ENCODE measurements at regions not wholly inside any gene's neighbourhood (a gene's known extent, or its start where the extent isn't known, plus 50 kb on each side); places are given as distances from the start of the nearest gene placed in this dataset.

GRCh38 chr2:138942466-138942865, 162.3 kb upstream of the NXPH2 start:
- WGBS, 2 donors = 59 to 71% methylated on average over 6 of the region's 6 CpGs
- TF ChIP-seq CTCF (IDR thresholded peaks at IDR 0.05) = no peak
- ATAC-seq (no peak), DNase-seq (no peak)
- Histone ChIP-seq H3K27me3 (no peaks in the 10 kb centered on the region), H3K4me1 (no peaks in the 10 kb centered on the region), H3K27ac (no peak overlapping the region), H3K4me3 (no peak overlapping the region), H3K9me3 (peaks cover 0 to 26% (median 0%) of the 10 kb centered on the region in 11 donors), H3K36me3 (no peaks in the 10 kb centered on the region)
- intact Hi-C loops (cut with DNase I) = no loop called here

GRCh38 chr2:138931284-138932256, 151.4 kb upstream of the NXPH2 start:
- ATAC-seq (no peak), DNase-seq (no peak)
- TF ChIP-seq CTCF (IDR thresholded peaks at IDR 0.05) = no peak
- H3K9me3 ChIP-seq = no peaks in the 10 kb centered on the region
- H3K27me3 ChIP-seq = peaks cover 0 to 7% (median 0%) of the 10 kb centered on the region in 7 donors
- H3K4me1 ChIP-seq = no peaks in the 10 kb centered on the region
- H3K27ac ChIP-seq = no peak overlapping the region
- H3K4me3 ChIP-seq = no peak overlapping the region
- no peaks in the 10 kb centered on the region for H3K36me3 ChIP-seq
- 76 to 88% methylated on average over 18 of the region's 18 CpGs for whole genome bisulfite sequencing, 2 donors
- intact Hi-C loops (cut with DNase I) = no loop called here

- H3K4me3 ChIP-seq = no peak overlapping the region
- DNase-seq (no peak), ATAC-seq (no peak)
- peaks cover 0 to 7% (median 0%) of the 10 kb centered on the region in 7 donors for H3K27me3 ChIP-seq
- H3K36me3 ChIP-seq = no peaks in the 10 kb centered on the region
- H3K27ac ChIP-seq = no peak overlapping the region
- WGBS, 2 donors = 66 to 70% methylated on average over 6 of the region's 6 CpGs
- H3K9me3 ChIP-seq = no peaks in the 10 kb centered on the region
- H3K4me1 ChIP-seq = no peaks in the 10 kb centered on the region
- no peak for TF ChIP-seq CTCF (IDR thresholded peaks at IDR 0.05)
- intact Hi-C loops (cut with DNase I) = no loop called here
These were observed 150.4 kb upstream of the NXPH2 start for GRCh38 chr2:138930571-138930970.

- Histone ChIP-seq H3K4me3 (no peak overlapping the region), H3K9me3 (no peaks in the 10 kb centered on the region), H3K4me1 (no peaks in the 10 kb centered on the region), H3K27ac (no peak overlapping the region), H3K27me3 (peaks cover 0 to 7% (median 0%) of the 10 kb centered on the region in 7 donors), H3K36me3 (no peaks in the 10 kb centered on the region)
- WGBS, 2 donors = 59 to 73% methylated on average over 1 of the region's 1 CpG
- no peak for DNase-seq
- ATAC-seq = no peak
- no peak for TF ChIP-seq CTCF (IDR thresholded peaks at IDR 0.05)
- intact Hi-C loops (cut with DNase I) = no loop called here
These were observed 148.3 kb upstream of the NXPH2 start for GRCh38 chr2:138928374-138929021.
